ENCODE measurements at regions not wholly inside any gene's neighbourhood (a gene's known extent, or its start where the extent isn't known, plus 50 kb on each side); places are given as distances from the start of the nearest gene placed in this dataset.
"Not testable (repeated sequence)": the region's sequence is repeated elsewhere in the genome, so short reads cannot be mapped to it uniquely, and the experiment has no call there.

GRCh38 chr14:105857220-105857825 is 330.9 kb downstream of the TMEM121 start:
- no peaks in the 10 kb centered on the region for H3K9me3 ChIP-seq
- DNase-seq (peak in 2 of 4 donors; percentile 27 to 62), ATAC-seq (no peak)
- H3K27me3 ChIP-seq, result peaks cover 0 to 22% of the 10 kb centered on the region in 2 donors
- intact Hi-C loops (cut with DNase I), result no loop called here
- H3K4me1 ChIP-seq, result no peaks in the 10 kb centered on the region
- no peak overlapping the region for H3K27ac ChIP-seq
- TF ChIP-seq CTCF (IDR thresholded peaks at IDR 0.05), result no peak
- H3K36me3 ChIP-seq, result no peaks in the 10 kb centered on the region
- H3K4me3 ChIP-seq, result no peak overlapping the region

GRCh38 chr14:105857826-105858675 is 331.7 kb downstream of the TMEM121 start:
- no peaks in the 10 kb centered on the region for H3K4me1 ChIP-seq
- intact Hi-C loops (cut with DNase I), result no loop called here
- no peak for TF ChIP-seq CTCF (IDR thresholded peaks at IDR 0.05)
- no peak overlapping the region for H3K27ac ChIP-seq
- H3K36me3 ChIP-seq, result no peaks in the 10 kb centered on the region
- peaks cover 0 to 29% of the 10 kb centered on the region in 2 donors for H3K27me3 ChIP-seq
- peak in 2 of 4 donors; percentile 26 to 70 for DNase-seq
- H3K4me3 ChIP-seq, result no peak overlapping the region
- no peaks in the 10 kb centered on the region for H3K9me3 ChIP-seq
- ATAC-seq, result no peak

GRCh38 chr14:105858676-105859025 is 332.3 kb downstream of the TMEM121 start:
- ATAC-seq, result no peak
- no peaks in the 10 kb centered on the region for H3K9me3 ChIP-seq

GRCh38 chr14:105859073-105859716 is 332.8 kb downstream of the TMEM121 start:
- H3K4me1 ChIP-seq; H3K27ac ChIP-seq; H3K9me3 ChIP-seq; ATAC-seq; H3K4me3 ChIP-seq; H3K36me3 ChIP-seq; intact Hi-C loops (cut with DNase I): not testable (repeated sequence)
- DNase-seq, result peak in 2 of 4 donors; percentile 23 to 70
- H3K27me3 ChIP-seq, result peaks cover 0 to 41% of the 10 kb centered on the region in 2 donors

More at GRCh38 chr14:105858676-105859025, 332.3 kb downstream of the TMEM121 start:
- H3K36me3 ChIP-seq, result no peaks in the 10 kb centered on the region
- no peak overlapping the region for H3K27ac ChIP-seq
- intact Hi-C loops (cut with DNase I), result no loop called here
- H3K4me3 ChIP-seq, result no peak overlapping the region
- peak in 1 of 4 donors; percentile 27 for DNase-seq
- H3K4me1 ChIP-seq, result no peaks in the 10 kb centered on the region
- no peak for TF ChIP-seq CTCF (IDR thresholded peaks at IDR 0.05)
- H3K27me3 ChIP-seq, result peaks cover 0 to 35% of the 10 kb centered on the region in 2 donors

GRCh38 chr14:105859717-105860614 is 333.6 kb downstream of the TMEM121 start:
- ATAC-seq (no peak), DNase-seq (peak in 2 of 4 donors; percentile 32 to 63)
- no peaks in the 10 kb centered on the region for H3K4me1 ChIP-seq
- H3K27me3 ChIP-seq, result peaks cover 0 to 48% of the 10 kb centered on the region in 2 donors
- no peaks in the 10 kb centered on the region for H3K36me3 ChIP-seq
- no peak overlapping the region for H3K4me3 ChIP-seq
- H3K27ac ChIP-seq, result no peak overlapping the region
- intact Hi-C loops (cut with DNase I), result no loop called here
- TF ChIP-seq CTCF (IDR thresholded peaks at IDR 0.05), result no peak
- no peaks in the 10 kb centered on the region for H3K9me3 ChIP-seq

Data from left lung (tissue), 4 donors.